ENCODE measurements at regions not wholly inside any gene's neighbourhood (a gene's known extent, or its start where the extent isn't known, plus 50 kb on each side); places are given as distances from the start of the nearest gene placed in this dataset.

DNA sequence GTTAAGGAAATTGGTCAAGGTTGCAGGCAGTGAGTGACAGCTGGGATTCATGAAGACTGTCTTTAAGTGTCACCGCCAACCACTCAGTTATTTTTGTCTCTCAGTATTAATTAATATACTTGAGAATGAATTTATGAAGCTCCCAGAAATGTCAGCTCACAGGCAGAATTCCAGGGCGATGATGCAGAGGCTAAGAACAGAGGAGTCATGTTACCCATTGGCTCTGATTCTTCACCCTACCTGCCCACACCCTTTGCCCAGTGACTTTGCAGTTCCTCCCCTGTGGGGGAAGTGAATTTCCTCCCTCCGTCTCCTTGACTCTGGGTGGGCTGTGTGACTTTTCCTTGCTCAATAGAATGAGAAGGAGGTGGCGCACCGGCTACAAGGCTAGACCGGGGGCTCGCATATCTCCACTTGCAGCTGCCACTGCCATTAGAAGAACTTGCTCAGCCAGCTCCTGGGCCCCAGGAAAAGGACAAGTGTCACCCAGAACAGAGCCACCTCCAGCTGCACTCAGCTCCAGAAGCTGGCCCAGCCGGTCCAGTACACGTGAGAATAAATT lies 157.1 kb upstream of the PRKCQ start:
- H4K20me1 ChIP-seq (replicated peaks; ENCODE audit: insufficient read depth): no peaks in the 10 kb centered on the region
- Mint-ChIP-seq H3K36me3 (ENCODE audit: low read depth) (no peaks in the 10 kb centered on the region), H3K4me3 (no peak overlapping the region), H3K27ac (peak overlapping the region; percentile 74), H3K4me1 (peaks cover 36% of the 10 kb centered on the region), H3K27me3 (ENCODE audit: insufficient read depth, low read depth, poor library complexity) (peaks cover 6% of the 10 kb centered on the region), H3K9me3 (no peaks in the 10 kb centered on the region)
- H3K4me3 ChIP-seq: no peak overlapping the region
- H3K4me1 ChIP-seq (ENCODE audit: insufficient read depth): peaks cover 32% of the 10 kb centered on the region
- peak overlapping the region; percentile 41; the same call in 1 of the 2 replicates for H3K27ac ChIP-seq (ENCODE audit: low read depth)
- no peaks in the 10 kb centered on the region for H3F3A ChIP-seq (replicated peaks; ENCODE audit: low read depth)
- peak; percentile 56 for DNase-seq (ENCODE audit: low spot score)
- H3K36me3 ChIP-seq (ENCODE audit: insufficient read depth): no peaks in the 10 kb centered on the region
- H3K9me2 ChIP-seq (ENCODE audit: insufficient read depth): no peaks in the 10 kb centered on the region; the same call in 1 of the 2 replicates
- H2AFZ ChIP-seq: peak overlapping the region; percentile 14; the same call in 1 of the 2 replicates
- no peaks in the 10 kb centered on the region for H3K27me3 ChIP-seq (ENCODE audit: insufficient read depth)
- no peaks in the 10 kb centered on the region for H3K79me2 ChIP-seq (replicated peaks; ENCODE audit: insufficient read depth)
- ATAC-seq: peak; percentile 78
- H3K4me2 ChIP-seq: peak overlapping the region; percentile 49
- TF ChIP-seq STAT1 (IDR thresholded peaks at IDR 0.05; ENCODE audit: unreplicated experiment): no peak
- TF ChIP-seq REST (IDR thresholded peaks at IDR 0.05; ENCODE audit: unreplicated experiment): no peak

GRCh38 chr10:6734286-6734685 lies 154.2 kb upstream of the PRKCQ start:
- Mint-ChIP-seq H3K9me3 (no peaks in the 10 kb centered on the region), H3K27ac (no peak overlapping the region), H3K36me3 (ENCODE audit: low read depth) (no peaks in the 10 kb centered on the region), H3K27me3 (ENCODE audit: insufficient read depth, low read depth, poor library complexity) (peaks cover 6% of the 10 kb centered on the region), H3K4me3 (no peak overlapping the region), H3K4me1 (peaks cover 36% of the 10 kb centered on the region)
- no peak for DNase-seq (ENCODE audit: low spot score)
- no peaks in the 10 kb centered on the region for H3K79me2 ChIP-seq (replicated peaks; ENCODE audit: insufficient read depth)
- H3K36me3 ChIP-seq (ENCODE audit: insufficient read depth): no peaks in the 10 kb centered on the region
- no peak for ATAC-seq
- H3K27me3 ChIP-seq (ENCODE audit: insufficient read depth): no peaks in the 10 kb centered on the region
- H3K27ac ChIP-seq (ENCODE audit: low read depth): no peak overlapping the region
- no peak overlapping the region for H3K4me2 ChIP-seq
- H3F3A ChIP-seq (replicated peaks; ENCODE audit: low read depth): no peaks in the 10 kb centered on the region
- peaks cover 32% of the 10 kb centered on the region for H3K4me1 ChIP-seq (ENCODE audit: insufficient read depth)
- no peaks in the 10 kb centered on the region for H4K20me1 ChIP-seq (replicated peaks; ENCODE audit: insufficient read depth)
- H3K9me2 ChIP-seq (ENCODE audit: insufficient read depth): no peaks in the 10 kb centered on the region; the same call in 1 of the 2 replicates
- peak overlapping the region; percentile 61 for H2AFZ ChIP-seq
- no peak overlapping the region for H3K4me3 ChIP-seq
- no peak for TF ChIP-seq STAT1 (IDR thresholded peaks at IDR 0.05; ENCODE audit: unreplicated experiment)
- no peak for TF ChIP-seq ZNF114 (CRISPR knock-in tag; IDR thresholded peaks at IDR 0.05)
- TF ChIP-seq REST (IDR thresholded peaks at IDR 0.05; ENCODE audit: unreplicated experiment): no peak
- no peak for TF ChIP-seq POLR2AphosphoS5 (IDR thresholded peaks at IDR 0.05; ENCODE audit: low read depth)
- no peak for TF ChIP-seq NANOG (IDR thresholded peaks at IDR 0.05; ENCODE audit: borderline replicate concordance)
- TF ChIP-seq CREB1 (CRISPR knock-in tag; IDR thresholded peaks at IDR 0.05; ENCODE audit: low read depth): no peak
- TF ChIP-seq EZH2phosphoT487 (IDR thresholded peaks at IDR 0.05; ENCODE audit: unreplicated experiment): no peak
- TF ChIP-seq JUNB (IDR thresholded peaks at IDR 0.05; ENCODE audit: unreplicated experiment): no peak
- TF ChIP-seq ZNF331 (CRISPR knock-in tag; IDR thresholded peaks at IDR 0.05; ENCODE audit: low read depth): no peak
- TF ChIP-seq CTCF (conservative IDR thresholded peaks at IDR 0.05; ENCODE audit: low read depth in 2 of 2): no peak
- TF ChIP-seq, protein P1, sequence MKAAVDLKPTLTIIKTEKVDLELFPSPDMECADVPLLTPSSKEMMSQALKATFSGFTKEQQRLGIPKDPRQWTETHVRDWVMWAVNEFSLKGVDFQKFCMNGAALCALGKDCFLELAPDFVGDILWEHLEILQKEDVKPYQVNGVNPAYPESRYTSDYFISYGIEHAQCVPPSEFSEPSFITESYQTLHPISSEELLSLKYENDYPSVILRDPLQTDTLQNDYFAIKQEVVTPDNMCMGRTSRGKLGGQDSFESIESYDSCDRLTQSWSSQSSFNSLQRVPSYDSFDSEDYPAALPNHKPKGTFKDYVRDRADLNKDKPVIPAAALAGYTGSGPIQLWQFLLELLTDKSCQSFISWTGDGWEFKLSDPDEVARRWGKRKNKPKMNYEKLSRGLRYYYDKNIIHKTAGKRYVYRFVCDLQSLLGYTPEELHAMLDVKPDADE (IDR thresholded peaks at IDR 0.05): no peak
